HG03135 (cell line): ENCODE measurements at regions not wholly inside any gene's neighbourhood (a gene's known extent, or its start where the extent isn't known, plus 50 kb on each side); places are given as distances from the start of the nearest gene placed in this dataset.
"Not testable (repeated sequence)": the region's sequence is repeated elsewhere in the genome, so short reads cannot be mapped to it uniquely, and the experiment has no call there.

Source experiments
- ATAC-seq: cut with Tn5 transposase; IDR thresholded peaks from one replicate; pipeline ENCODE4 v1.9.1; 2021; ENCODE audit warnings: mild to moderate bottlenecking, moderate library complexity; ENCODE audit not compliant: unreplicated experiment

GRCh38 chr20:12555849-12556248, 452.9 kb upstream of the SPTLC3 start:
- not testable (repeated sequence) for ATAC-seq

DNA sequence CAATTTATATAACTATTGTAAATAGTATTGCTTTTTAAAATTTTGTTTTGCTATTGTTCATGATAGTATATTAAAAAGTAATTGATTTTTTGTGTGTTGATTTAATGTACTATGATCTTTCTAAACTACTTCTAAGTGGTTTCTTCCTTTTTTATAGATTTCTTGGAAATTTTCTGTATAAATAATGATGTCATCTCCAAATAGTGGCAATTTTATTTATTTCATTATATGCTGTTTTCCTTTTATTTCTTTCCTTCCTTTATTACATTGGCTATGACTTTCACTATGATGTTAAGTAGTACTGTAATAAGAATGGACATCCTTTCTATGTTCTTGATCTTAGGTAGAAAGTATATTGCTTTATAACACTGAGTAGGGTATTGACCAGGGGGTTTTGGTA, 451.5 kb upstream of the SPTLC3 start:
- no peak for ATAC-seq

- ATAC-seq: no peak
Measured at GRCh38 chr20:12564979-12565378, 443.8 kb upstream of the SPTLC3 start.

DNA sequence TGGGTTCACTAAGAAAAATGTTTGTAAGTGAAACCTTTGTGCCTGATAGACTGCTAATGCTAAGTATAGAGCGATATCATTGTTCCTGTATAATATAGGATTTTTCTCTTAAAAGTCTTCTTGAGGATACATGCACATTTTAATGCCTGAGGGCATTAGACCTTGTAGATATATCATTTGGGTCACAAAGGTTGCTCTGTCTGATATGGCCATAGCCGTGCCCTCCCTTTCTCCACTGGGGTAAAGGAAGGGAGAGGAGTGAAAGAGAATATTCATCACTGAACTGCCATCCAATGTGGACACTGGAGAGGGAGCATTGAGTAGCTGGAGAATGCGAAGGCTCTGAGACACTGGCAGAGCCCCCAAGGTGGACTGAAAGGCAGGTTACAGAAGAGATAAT, 442.2 kb upstream of the SPTLC3 start:
- ATAC-seq: no peak

GRCh38 chr20:12570371-12570770, 438.4 kb upstream of the SPTLC3 start:
- ATAC-seq: no peak

- no peak for ATAC-seq
Measured at GRCh38 chr20:12573442-12573841, 435.3 kb upstream of the SPTLC3 start.

GRCh38 chr20:12575352-12576095, 433.2 kb upstream of the SPTLC3 start:
- no peak for ATAC-seq

- ATAC-seq: no peak
Measured at GRCh38 chr20:12577213-12577612, 431.6 kb upstream of the SPTLC3 start.

GRCh38 chr20:12581644-12582289, 427.0 kb upstream of the SPTLC3 start:
- ATAC-seq: no peak

GRCh38 chr20:12582710-12583109, 426.1 kb upstream of the SPTLC3 start:
- ATAC-seq: not testable (repeated sequence)

DNA sequence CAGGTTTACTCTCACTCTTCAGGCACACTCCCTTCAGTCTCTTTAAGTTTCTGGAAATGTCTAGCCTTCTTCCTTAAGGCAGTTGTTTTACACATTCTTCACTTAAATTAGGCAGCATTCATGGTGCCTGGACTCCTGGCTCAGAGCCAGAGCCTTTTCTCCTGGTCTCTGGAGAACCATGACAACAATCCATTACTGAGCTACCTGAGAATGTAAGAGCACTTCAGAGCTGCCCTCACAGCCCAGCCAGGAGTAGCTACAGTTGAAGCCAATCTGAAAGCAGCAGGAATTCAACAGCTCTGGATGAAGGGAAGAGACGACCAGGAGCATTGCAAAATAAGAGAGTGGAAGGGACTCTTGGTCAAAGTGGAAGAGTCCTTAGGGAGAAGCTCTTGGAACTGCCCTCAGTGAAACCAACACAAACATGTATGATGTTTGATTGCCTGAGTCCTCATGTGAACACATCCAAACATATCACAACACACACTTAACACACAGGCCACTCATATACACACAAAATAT, 416.8 kb upstream of the SPTLC3 start:
- ATAC-seq: no peak

GRCh38 chr20:12592756-12593155, 416.0 kb upstream of the SPTLC3 start:
- ATAC-seq: no peak

DNA sequence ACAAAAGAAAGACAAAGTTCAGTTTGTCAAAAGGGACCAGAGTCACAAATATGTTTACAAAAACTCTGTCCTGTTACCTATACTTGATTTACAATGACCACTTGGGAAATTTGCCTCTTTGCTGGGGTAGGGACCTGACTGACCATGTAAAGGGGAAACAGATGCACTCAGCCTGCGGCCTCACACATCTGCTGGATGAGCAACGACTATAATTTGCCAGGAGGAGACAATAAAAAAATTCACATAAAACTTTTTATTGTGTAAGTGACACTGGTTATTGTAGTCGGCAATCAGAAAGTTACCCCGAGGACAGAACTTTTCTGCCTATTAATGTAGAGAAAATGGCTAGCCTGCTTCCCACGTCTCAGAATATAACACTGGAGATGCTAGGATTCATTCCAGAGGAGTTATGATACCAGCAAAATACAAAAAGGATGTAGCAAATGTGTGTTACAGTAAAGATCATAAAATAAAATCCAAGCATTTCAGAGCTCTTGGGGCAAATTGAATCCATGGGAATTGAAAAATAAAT, 415.4 kb upstream of the SPTLC3 start:
- no peak for ATAC-seq

GRCh38 chr20:12594410-12595088, 414.2 kb upstream of the SPTLC3 start:
- ATAC-seq: no peak

DNA sequence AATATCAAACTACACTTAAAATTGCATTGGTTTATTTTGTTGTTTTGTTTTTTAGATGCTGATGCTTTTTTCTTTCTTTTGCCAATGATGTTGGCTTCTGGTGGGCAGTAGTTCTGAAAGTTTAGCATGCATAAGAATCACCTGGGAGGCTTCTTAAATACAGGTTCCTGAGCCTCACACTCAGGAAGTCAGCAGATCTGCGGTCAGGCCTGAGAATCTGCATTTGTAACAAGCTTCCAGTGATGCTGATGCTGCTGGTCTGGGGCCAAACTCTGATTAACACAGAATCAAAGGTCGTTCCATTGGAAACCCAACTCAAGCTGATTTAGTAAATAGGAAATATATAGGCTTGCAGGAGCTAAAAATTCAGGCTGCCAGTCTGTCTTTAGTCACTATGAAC, 412.9 kb upstream of the SPTLC3 start:
- ATAC-seq: no peak

- no peak for ATAC-seq
Measured at GRCh38 chr20:12596863-12597262, 411.9 kb upstream of the SPTLC3 start.

DNA sequence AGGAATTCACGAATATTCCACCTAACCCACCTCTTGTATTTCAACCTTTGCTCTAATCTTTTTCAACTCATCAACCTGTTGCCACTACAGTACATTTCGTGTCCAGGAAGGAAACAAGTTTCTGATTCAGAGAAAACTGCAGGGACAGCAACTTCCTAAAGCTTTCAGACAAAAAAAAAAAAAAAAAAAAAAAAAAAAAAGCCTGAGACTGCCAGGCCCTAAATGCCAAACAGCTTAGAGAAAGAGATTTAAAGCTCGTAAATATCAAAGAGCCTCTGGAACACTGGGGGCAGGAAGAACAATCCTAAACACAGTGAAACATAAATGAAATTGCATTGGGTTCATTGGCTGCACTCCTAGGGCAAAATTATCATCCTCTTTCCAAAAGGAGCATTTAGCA, 411.2 kb upstream of the SPTLC3 start:
- no peak for ATAC-seq

DNA sequence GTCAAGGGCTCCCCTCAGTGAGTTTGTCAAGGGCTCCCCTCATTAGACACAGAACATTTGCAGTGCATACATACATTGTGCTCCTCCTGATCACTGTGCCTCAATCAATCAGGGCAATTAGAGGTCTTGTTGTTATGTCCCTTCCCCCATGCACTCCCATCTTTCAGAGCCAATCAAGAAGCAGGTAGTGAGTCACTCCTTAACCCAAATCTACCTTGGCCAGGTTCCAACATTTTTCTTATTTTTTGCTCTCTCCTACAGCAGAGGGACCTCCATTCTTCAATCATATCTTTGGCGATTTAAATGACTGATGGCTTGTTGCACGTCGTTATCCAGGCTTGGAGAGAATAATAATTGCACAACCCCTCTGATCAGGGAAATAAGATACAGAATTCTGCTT, 409.9 kb upstream of the SPTLC3 start:
- ATAC-seq: no peak

DNA sequence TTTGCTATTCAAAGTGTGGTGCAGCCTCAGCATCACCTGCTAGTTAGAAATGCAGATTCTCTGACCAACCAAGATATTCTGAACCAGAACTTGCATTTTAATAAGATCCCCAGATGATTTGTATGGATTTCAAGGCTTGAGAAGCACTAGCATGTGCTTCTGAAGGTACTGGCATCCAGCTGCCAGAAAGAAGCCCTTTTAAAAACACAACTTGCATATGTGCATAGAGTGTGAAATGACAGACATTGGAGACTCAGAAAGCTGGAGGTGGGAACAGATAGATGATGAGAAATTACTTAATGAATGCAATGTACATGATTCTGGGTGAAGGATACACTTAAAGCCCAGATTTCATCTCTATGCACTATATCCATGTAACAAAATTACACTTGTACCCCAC, 409.3 kb upstream of the SPTLC3 start:
- no peak for ATAC-seq

DNA sequence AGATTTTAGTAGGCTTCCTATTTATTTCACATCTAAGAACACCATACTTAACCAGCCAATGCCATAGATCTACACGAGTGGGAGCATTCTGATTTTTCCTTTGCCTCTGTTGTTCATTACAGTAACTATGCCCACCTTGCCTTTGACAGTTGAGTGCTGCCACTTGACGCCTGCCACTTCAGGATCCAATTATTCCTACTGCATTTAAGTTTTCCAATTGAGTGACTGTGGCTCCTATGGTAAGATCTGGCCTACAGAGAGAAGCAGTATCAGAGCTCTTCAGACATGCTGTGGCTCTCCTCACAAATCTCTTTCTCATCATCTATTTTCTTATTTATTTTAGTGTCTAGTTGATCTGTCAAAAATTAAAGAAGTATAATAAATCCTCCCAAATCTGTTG, 403.0 kb upstream of the SPTLC3 start:
- no peak for ATAC-seq

DNA sequence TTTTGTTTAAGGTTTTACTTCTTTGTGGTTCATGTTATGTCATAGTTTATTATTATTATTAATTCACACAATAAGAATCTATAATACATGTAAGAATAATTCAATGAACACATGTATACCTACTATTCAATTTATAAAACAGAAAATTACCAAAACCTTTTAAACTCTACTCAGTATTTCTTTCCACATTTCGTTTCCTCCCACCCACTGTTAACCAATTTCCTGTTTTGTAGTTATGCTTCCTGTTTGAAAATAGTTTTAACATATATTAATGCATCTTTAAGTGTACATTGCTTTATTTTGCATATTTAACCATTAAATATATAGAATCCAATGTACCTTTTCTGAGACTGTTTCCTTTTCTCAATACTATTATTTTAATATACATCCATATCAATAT, 397.9 kb upstream of the SPTLC3 start:
- no peak for ATAC-seq

GRCh38 chr20:12614764-12615163, 394.0 kb upstream of the SPTLC3 start:
- no peak for ATAC-seq
